Thymus (tissue), 11 donors: ENCODE measurements at regions not wholly inside any gene's neighbourhood (a gene's known extent, or its start where the extent isn't known, plus 50 kb on each side); places are given as distances from the start of the nearest gene placed in this dataset.

Experiments
- DNase-seq, 9 donors: peaks; one replicate each; pipeline ENCODE4 v3.0.0-alpha.2; 2013; ENCODE audit warnings: low spot score in 9 of 9, low read depth in 6 of 9, missing footprints in 1 of 9
- H3K27ac ChIP-seq, 2 donors: one replicate each; pipeline ENCODE4 v1.5.1; 2013; ENCODE audit warnings: control low read depth in 1 of 2, low read depth in 1 of 2, low read length in 1 of 2, mild to moderate bottlenecking in 1 of 2, moderate library complexity in 1 of 2
- H3K27me3 ChIP-seq, 2 donors: one replicate each; pipeline ENCODE4 v1.5.1; 2013; ENCODE audit warnings: low read length in 1 of 2; ENCODE audit not compliant: control insufficient read depth in 2 of 2, insufficient read depth in 1 of 2
- H3K36me3 ChIP-seq, 2 donors: one replicate each; pipeline ENCODE4 v1.5.1; 2013; ENCODE audit warnings: low read length in 1 of 2, mild to moderate bottlenecking in 1 of 2, moderate library complexity in 1 of 2; ENCODE audit not compliant: control insufficient read depth in 2 of 2, insufficient read depth in 2 of 2
- H3K4me1 ChIP-seq, 2 donors: one replicate each; pipeline ENCODE4 v1.5.1; 2013; ENCODE audit warnings: low read length in 2 of 2; ENCODE audit not compliant: control insufficient read depth in 2 of 2, insufficient read depth in 2 of 2
- H3K4me3 ChIP-seq, 2 donors: one replicate each; pipeline ENCODE4 v1.5.1; 2013; ENCODE audit warnings: low read length in 2 of 2, control low read depth in 1 of 2, mild to moderate bottlenecking in 1 of 2
- H3K9me3 ChIP-seq, 2 donors: one replicate each; pipeline ENCODE4 v1.5.1; 2013; ENCODE audit warnings: low read length in 1 of 2, mild to moderate bottlenecking in 1 of 2; ENCODE audit not compliant: control insufficient read depth in 2 of 2, insufficient read depth in 1 of 2
- WGBS: extraction: QIAGEN DNeasy Blood & Tissue Kit; methylation state at CpG from one replicate; pipeline ENCODE4 v1.1.7; 2013; 5-methylcytosine and 5-hydroxymethylcytosine counted together
- donor health status: healthy.

DNA sequence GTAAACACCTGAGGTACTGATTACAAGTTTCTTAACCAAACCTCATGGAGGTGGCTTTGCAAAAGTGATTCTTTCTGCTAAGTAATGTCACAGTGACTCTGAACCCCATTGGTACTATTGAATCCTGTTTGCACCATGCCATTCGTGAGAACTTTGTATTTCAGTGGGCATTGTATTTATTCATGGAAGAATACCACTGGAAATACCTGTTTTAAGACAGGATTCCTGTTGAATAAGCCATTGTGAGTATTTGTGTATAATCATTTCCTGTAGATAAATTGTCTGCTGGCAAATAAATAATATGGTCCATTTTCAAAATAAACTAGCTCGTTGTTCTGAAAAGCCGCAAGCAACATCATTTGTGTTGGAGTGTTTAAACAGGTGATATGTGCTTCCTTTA, 136.4 kb upstream of the GUCY1A1 start:
- DNase-seq, result no peak
- no peaks in the 10 kb centered on the region for H3K36me3 ChIP-seq
- WGBS, result 72% methylated on average over 3 of the region's 3 CpGs
- peaks cover 0 to 4% of the 10 kb centered on the region in 2 donors for H3K4me1 ChIP-seq
- H3K27ac ChIP-seq, result no peak overlapping the region
- H3K27me3 ChIP-seq, result no peaks in the 10 kb centered on the region
- H3K9me3 ChIP-seq, result no peaks in the 10 kb centered on the region
- H3K4me3 ChIP-seq, result no peak overlapping the region

DNA sequence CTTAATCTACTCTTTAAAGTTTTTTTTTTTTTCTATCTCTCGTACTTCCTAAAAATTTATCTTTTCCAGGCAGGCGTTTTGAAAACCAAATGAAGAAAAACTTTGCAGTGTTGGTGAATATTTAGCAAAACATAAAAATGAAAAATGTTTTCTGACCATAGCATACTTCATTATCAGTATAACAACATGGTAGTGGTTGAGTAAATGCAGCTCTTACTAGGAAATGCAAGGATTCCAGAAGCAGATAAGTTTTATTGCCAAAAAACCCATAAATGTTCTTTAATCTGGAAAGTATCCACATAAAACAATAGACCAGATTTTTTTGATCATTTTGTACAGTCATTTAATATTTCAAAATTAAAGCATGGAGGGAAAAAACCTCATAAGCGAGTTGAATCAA, 136.9 kb upstream of the GUCY1A1 start:
- no peak overlapping the region for H3K4me3 ChIP-seq
- DNase-seq, result no peak
- H3K9me3 ChIP-seq, result no peaks in the 10 kb centered on the region
- 86% methylated on average over 3 of the region's 3 CpGs for WGBS
- peaks cover 0 to 4% of the 10 kb centered on the region in 2 donors for H3K4me1 ChIP-seq
- no peaks in the 10 kb centered on the region for H3K36me3 ChIP-seq
- no peaks in the 10 kb centered on the region for H3K27me3 ChIP-seq
- no peak overlapping the region for H3K27ac ChIP-seq

DNA sequence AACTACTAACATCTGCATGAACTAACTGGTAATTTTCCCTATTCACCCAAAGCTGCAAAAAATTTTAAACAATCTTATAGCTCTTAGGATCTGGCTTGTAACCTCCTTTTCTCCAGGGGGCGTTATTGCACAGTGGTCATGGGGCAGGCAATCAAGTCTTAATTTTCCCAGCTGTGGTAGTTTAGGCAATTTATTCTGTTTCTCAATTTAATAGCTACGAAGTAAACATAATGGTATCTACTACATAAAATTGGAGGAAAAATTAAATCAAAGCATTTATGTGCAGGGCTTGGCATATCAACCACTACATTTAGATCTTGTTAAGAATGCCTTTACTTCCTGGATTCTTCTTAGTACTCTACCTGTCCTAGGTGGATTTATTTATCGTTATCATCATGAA, 137.4 kb upstream of the GUCY1A1 start:
- Histone ChIP-seq H3K4me1 (peaks cover 0 to 4% of the 10 kb centered on the region in 2 donors), H3K27ac (no peak overlapping the region), H3K36me3 (no peaks in the 10 kb centered on the region), H3K4me3 (no peak overlapping the region), H3K9me3 (no peaks in the 10 kb centered on the region), H3K27me3 (no peaks in the 10 kb centered on the region)
- DNase-seq, result peak in 1 of 9 donors; percentile 43
- 46% methylated on average over 3 of the region's 3 CpGs for WGBS

DNA sequence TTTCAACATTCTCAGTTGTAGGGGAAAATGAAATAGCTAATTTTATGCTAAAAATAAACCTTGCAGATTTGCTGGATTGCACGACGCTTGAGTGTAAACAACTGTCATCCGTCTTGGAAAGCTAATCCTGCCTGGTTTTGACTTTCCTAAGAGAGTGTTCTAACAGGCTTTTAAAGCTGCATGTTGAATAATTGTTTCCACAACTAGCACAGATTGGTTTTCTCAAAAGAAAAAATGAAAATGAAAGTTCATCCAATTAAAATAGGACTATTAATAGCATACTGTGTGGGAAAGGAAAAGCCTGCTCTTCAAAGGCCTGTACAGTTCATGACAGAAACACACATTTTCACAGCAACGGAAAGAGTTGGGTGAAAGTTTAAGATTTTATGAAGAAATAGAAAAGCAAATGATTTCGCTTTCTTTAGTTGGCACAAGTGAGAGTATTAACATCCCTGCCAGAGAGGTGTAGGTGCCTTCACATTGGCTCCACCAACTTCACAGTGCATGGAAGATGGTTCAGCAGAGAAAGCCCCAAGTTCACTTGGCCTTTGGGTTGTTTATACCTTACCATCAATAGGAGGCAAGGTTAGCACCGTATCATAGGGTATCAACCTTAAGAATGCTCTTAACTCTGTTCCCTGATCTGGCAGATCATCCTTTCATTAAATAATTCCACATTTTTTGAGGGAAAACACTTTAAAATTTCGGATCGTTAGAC, 140.0 kb upstream of the GUCY1A1 start:
- no peaks in the 10 kb centered on the region for H3K36me3 ChIP-seq
- peak overlapping the region; percentile 70 for H3K27ac ChIP-seq
- H3K4me1 ChIP-seq, result peaks cover 0 to 4% of the 10 kb centered on the region in 2 donors
- 36% methylated on average over 8 of the region's 8 CpGs for WGBS
- H3K4me3 ChIP-seq, result no peak overlapping the region
- DNase-seq, result no peak
- H3K9me3 ChIP-seq, result peaks cover 0 to 3% of the 10 kb centered on the region in 2 donors
- no peaks in the 10 kb centered on the region for H3K27me3 ChIP-seq

DNA sequence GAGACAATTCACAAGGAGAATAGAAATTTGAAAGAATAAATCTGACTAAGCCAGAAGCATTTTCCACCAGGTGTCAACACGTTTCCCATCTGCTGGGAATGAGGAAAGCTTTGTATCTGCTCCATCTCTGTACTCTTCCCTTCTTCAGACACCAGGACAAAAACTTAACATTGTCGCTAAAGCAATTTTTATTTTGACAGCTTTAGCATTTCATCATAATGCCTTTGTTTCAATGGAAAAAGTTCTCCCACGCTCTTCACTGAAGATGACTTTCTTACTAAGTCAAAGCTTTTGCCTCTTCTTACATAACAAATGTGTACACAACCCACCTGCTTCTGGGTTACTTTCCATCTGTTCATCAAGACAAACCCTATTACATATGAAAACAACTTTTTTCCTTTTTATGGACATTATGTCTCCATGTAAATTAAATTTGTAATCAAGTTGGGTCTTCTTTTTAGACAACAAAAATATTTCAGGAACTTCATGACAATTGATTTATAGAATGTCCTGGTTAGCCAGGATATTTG, 141.7 kb upstream of the GUCY1A1 start:
- no peak for DNase-seq
- H3K4me1 ChIP-seq, result peaks cover 0 to 4% of the 10 kb centered on the region in 2 donors
- H3K27ac ChIP-seq, result no peak overlapping the region
- 88% methylated on average over 3 of the region's 3 CpGs for WGBS
- H3K9me3 ChIP-seq, result peaks cover 1 to 7% of the 10 kb centered on the region in 2 donors
- H3K36me3 ChIP-seq, result no peaks in the 10 kb centered on the region
- no peak overlapping the region for H3K4me3 ChIP-seq
- no peaks in the 10 kb centered on the region for H3K27me3 ChIP-seq

DNA sequence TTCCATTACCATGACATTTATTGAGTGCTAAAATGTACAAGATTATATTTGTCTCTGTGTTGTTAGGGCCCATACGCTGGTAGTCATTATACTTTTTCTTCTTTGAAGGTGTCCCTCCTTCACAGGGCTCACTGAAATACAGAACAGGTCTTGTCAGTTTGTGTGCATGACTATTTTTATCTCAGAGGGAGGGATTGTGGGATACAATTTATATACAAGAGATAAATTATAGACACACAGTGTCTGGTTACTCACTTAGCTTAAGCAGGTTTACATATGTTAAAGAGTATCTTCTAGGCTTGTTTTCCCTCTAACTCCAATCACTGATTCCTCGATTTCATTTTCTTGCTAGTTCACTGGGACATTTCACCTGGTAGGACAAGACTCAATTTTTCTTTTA, 143.3 kb upstream of the GUCY1A1 start:
- H3K4me3 ChIP-seq, result no peak overlapping the region
- no peaks in the 10 kb centered on the region for H3K27me3 ChIP-seq
- no peak overlapping the region for H3K27ac ChIP-seq
- H3K9me3 ChIP-seq, result peaks cover 1 to 7% of the 10 kb centered on the region in 2 donors
- H3K36me3 ChIP-seq, result no peaks in the 10 kb centered on the region
- peaks cover 0 to 4% of the 10 kb centered on the region in 2 donors for H3K4me1 ChIP-seq
- DNase-seq, result no peak
- WGBS, result 98% methylated on average over 2 of the region's 2 CpGs

DNA sequence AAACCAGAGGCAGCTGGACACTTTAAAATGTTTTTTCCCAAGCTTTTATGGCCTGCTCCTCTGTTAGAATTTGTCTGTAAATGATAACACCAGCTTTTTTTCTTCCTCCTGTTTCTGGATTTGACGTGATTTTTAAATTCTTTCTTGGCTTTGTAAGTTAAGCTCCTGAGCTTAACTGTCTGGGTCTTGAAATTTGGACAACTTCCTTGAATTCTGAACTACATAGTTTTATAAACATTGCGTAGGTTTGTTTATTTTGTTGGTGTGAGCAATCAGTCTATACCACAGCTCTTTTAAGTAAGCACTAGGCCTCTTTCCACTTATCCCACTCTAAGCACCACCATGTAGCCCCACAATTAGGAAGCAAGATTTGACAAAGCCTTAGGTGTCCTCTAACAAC, 144.4 kb upstream of the GUCY1A1 start:
- Histone ChIP-seq H3K27ac (no peak overlapping the region), H3K4me3 (no peak overlapping the region), H3K36me3 (no peaks in the 10 kb centered on the region), H3K27me3 (no peaks in the 10 kb centered on the region), H3K9me3 (peaks cover 1 to 7% of the 10 kb centered on the region in 2 donors), H3K4me1 (peaks cover 0 to 4% of the 10 kb centered on the region in 2 donors)
- 98% methylated on average over 2 of the region's 2 CpGs for WGBS
- DNase-seq, result no peak

DNA sequence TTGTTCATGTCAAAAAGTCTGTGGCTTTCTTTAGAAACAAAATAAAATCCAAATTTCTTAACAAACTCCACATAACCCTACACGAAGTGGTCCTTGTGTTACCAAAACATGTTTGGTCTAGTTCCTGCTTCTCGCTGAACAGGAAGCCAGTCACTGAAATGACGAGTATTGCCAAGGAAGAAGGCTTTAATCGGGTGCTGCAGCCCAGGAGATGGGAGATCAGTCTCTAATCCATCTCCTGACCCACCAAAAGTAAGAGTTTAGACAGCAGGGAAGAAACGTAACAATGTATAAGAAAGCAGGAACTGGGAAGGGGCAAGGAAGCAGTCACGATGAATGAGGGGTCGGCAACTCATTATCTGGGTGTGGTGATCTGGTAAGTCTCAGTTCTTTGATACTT, 144.6 kb upstream of the MAP9 start:
- no peak for DNase-seq
- Histone ChIP-seq H3K27me3 (no peaks in the 10 kb centered on the region), H3K9me3 (peaks cover 1 to 7% of the 10 kb centered on the region in 2 donors), H3K36me3 (no peaks in the 10 kb centered on the region), H3K27ac (no peak overlapping the region), H3K4me3 (no peak overlapping the region), H3K4me1 (no peaks in the 10 kb centered on the region)
- 76% methylated on average over 7 of the region's 7 CpGs for WGBS

DNA sequence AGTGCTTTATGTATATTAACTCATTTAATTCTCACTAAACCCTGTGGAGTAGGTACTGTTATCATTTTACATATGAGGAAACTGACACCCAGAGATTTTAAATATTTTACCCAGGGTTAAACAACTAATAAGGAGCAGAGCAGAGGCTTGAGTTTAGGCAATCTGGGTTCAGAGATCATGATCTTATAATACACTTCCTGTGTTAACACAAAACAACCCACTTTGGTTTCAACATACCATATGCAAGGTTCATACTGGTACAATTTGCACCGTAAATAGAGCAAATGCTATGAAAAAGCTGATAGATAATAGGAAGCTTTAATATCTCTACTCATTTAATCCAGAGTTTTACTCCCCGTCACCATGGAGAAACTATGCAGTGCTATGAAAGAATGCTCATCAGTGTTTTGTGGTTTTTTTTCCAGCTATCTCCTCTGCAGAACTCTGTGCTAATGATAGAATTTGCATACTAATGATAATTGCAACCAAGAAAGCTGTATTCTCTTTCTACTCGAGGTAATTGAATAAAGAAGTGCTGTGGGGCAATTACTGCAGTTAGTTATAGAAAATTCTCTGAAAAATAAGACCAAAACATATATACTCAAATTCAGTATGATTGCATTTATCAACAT, 138.8 kb upstream of the MAP9 start:
- no peak for DNase-seq
- Histone ChIP-seq H3K9me3 (no peaks in the 10 kb centered on the region), H3K4me3 (no peak overlapping the region), H3K27me3 (no peaks in the 10 kb centered on the region), H3K4me1 (peaks cover 0 to 4% of the 10 kb centered on the region in 2 donors), H3K36me3 (no peaks in the 10 kb centered on the region), H3K27ac (no peak overlapping the region)
- 95% methylated on average over 3 of the region's 3 CpGs for WGBS
